ENCODE measurements at regions not wholly inside any gene's neighbourhood (a gene's known extent, or its start where the extent isn't known, plus 50 kb on each side); places are given as distances from the start of the nearest gene placed in this dataset.

GRCh38 chr1:191669629-191670028 is 488.6 kb upstream of the RGS18 start:
- Histone ChIP-seq H2AFZ (ENCODE audit: control insufficient read depth, low read depth, low read length) (no peak overlapping the region), H3K27me3 (replicated peaks in 1 of 2; ENCODE audit: control insufficient read depth in 2 of 2, insufficient read depth in 2 of 2, low read length in 1 of 2) (no peaks in the 10 kb centered on the region), H4K20me1 (ENCODE audit: control insufficient read depth, insufficient read depth) (no peaks in the 10 kb centered on the region), H3K4me2 (ENCODE audit: control insufficient read depth, insufficient read depth) (no peak overlapping the region), H3K79me2 (ENCODE audit: control insufficient read depth, insufficient read depth, low read length) (no peaks in the 10 kb centered on the region), H3K9ac (ENCODE audit: control insufficient read depth, insufficient read depth, low read length) (no peak overlapping the region), H3K4me1 (ENCODE audit: control insufficient read depth, insufficient read depth, low read length) (no peaks in the 10 kb centered on the region), H3K9me3 (replicated peaks; ENCODE audit: control insufficient read depth, insufficient read depth, low read length) (no peaks in the 10 kb centered on the region), H3K36me3 (ENCODE audit: control insufficient read depth in 2 of 2, insufficient read depth in 2 of 2, low read length in 1 of 2) (no peaks in the 10 kb centered on the region), H3K4me3 (no peak overlapping the region), H3K27ac (ENCODE audit: control insufficient read depth, insufficient read depth) (no peak overlapping the region)
- ChIA-PET CTCF (interaction anchor here (1.2 kb wide), 1 partner anchor 15 kb away, joined by 3 read pairs; no protein-coding TSS in a partner anchor), RAD21 (ENCODE audit: unreplicated experiment) (no interaction called here), SMC1A (ENCODE audit: uncharacterized antibody, unreplicated experiment) (interaction anchor here (1.5 kb wide), 1 partner anchor 9 kb away, joined by 5 read pairs; no protein-coding TSS in a partner anchor), POLR2A (no interaction called here)
- in situ Hi-C loops (cut with MboI) (no loop called here), intact Hi-C loops (cut with micrococcal nuclease; ENCODE audit: unreplicated experiment) (no loop called here)
- WGBS (ENCODE audit: insufficient coverage, insufficient replicate concordance, low lambda C conversion rate, missing lambda C conversion rate) = 14% methylated on average over 2 of the region's 2 CpGs
- ATAC-seq (no peak), DNase-seq (ENCODE audit: low read depth, low spot score) (no peak), FAIRE-seq (no peak)
- no TSS peak for BruUV-seq (replicated peaks)
- TF ChIP-seq PML (IDR thresholded peaks at IDR 0.05; ENCODE audit: low read length) = no peak
- TF ChIP-seq ESRRA (IDR thresholded peaks at IDR 0.05; ENCODE audit: low read length) = no peak

GRCh38 chr1:191671236-191671635 is 487.0 kb upstream of the RGS18 start:
- BruUV-seq (replicated peaks) = no TSS peak
- TF ChIP-seq RB1 (IDR thresholded peaks at IDR 0.05; ENCODE audit: borderline replicate concordance) (no peak), USF2 (IDR thresholded peaks at IDR 0.05; ENCODE audit: borderline replicate concordance, low read depth, low read length) (no peak), RUNX3 (IDR thresholded peaks at IDR 0.05; ENCODE audit: low read length) (no peak), PBX3 (IDR thresholded peaks at IDR 0.05; ENCODE audit: insufficient replicate concordance, low read depth, low read length) (no peak), ZNF207 (IDR thresholded peaks at IDR 0.05; ENCODE audit: borderline replicate concordance) (no peak), PKNOX1 (IDR thresholded peaks at IDR 0.05) (no peak), CBX3 (IDR thresholded peaks at IDR 0.05; ENCODE audit: borderline replicate concordance, low read depth) (no peak), ZBED1 (IDR thresholded peaks at IDR 0.05; ENCODE audit: borderline replicate concordance) (no peak), BHLHE40 (IDR thresholded peaks at IDR 0.05; ENCODE audit: borderline replicate concordance in 1 of 2, low read depth in 2 of 2, low read length in 1 of 2) (no peak), SREBF1 (IDR thresholded peaks at IDR 0.05; ENCODE audit: low read length) (no peak), RELB (IDR thresholded peaks at IDR 0.05; ENCODE audit: low read depth) (no peak), TAF1 (IDR thresholded peaks at IDR 0.05; ENCODE audit: borderline replicate concordance, low read depth, low read length) (no peak)
- Histone ChIP-seq H3K36me3 (ENCODE audit: control insufficient read depth in 2 of 2, insufficient read depth in 2 of 2, low read length in 1 of 2) (no peaks in the 10 kb centered on the region), H4K20me1 (ENCODE audit: control insufficient read depth, insufficient read depth) (no peaks in the 10 kb centered on the region), H3K9ac (ENCODE audit: control insufficient read depth, insufficient read depth, low read length) (no peak overlapping the region), H3K27me3 (replicated peaks in 1 of 2; ENCODE audit: control insufficient read depth in 2 of 2, insufficient read depth in 2 of 2, low read length in 1 of 2) (no peaks in the 10 kb centered on the region), H2AFZ (ENCODE audit: control insufficient read depth, low read depth, low read length) (no peak overlapping the region), H3K79me2 (ENCODE audit: control insufficient read depth, insufficient read depth, low read length) (no peaks in the 10 kb centered on the region), H3K4me2 (ENCODE audit: control insufficient read depth, insufficient read depth) (no peak overlapping the region), H3K4me3 (no peak overlapping the region), H3K4me1 (ENCODE audit: control insufficient read depth, insufficient read depth, low read length) (no peaks in the 10 kb centered on the region), H3K9me3 (replicated peaks; ENCODE audit: control insufficient read depth, insufficient read depth, low read length) (no peaks in the 10 kb centered on the region), H3K27ac (ENCODE audit: control insufficient read depth, insufficient read depth) (no peak overlapping the region)
- RAD21 ChIA-PET (ENCODE audit: unreplicated experiment) = no interaction called here
- CTCF ChIA-PET = no interaction called here
- DNase-seq (ENCODE audit: low read depth, low spot score) (no peak), FAIRE-seq (no peak), ATAC-seq (no peak)
- in situ Hi-C loops (cut with MboI) (no loop called here), intact Hi-C loops (cut with micrococcal nuclease; ENCODE audit: unreplicated experiment) (no loop called here)
- WGBS (ENCODE audit: insufficient coverage, insufficient replicate concordance, low lambda C conversion rate, missing lambda C conversion rate) = 94% methylated on average over 2 of the region's 2 CpGs
- SMC1A ChIA-PET (ENCODE audit: uncharacterized antibody, unreplicated experiment) = no interaction called here
- POLR2A ChIA-PET = no interaction called here

Measured in GM12878 (cell line).